Transverse colon (tissue), 4 donors: ENCODE measurements at regions not wholly inside any gene's neighbourhood (a gene's known extent, or its start where the extent isn't known, plus 50 kb on each side); places are given as distances from the start of the nearest gene placed in this dataset.

Experiments used
- DNase-seq: peaks from one replicate; pipeline ENCODE4 v3.0.0-alpha.2; 2019
- H3K27ac ChIP-seq, 4 donors: fragments of 200-600 bp; sonication (generic); 2 replicates each; pipeline ENCODE4 v1.5.1; 2016 to 2018; ENCODE audit warnings: inconsistent platforms in 4 of 4
- H3K27me3 ChIP-seq: fragments of 200-600 bp; sonication (generic); 2 replicates; pipeline ENCODE4 v1.5.1; 2017; ENCODE audit warnings: inconsistent platforms
- H3K36me3 ChIP-seq, 4 donors: fragments of 200-600 bp; sonication (generic); 2 replicates each; pipeline ENCODE4 v1.5.1; 2017 to 2019; ENCODE audit warnings: inconsistent platforms in 4 of 4
- H3K4me1 ChIP-seq, 4 donors: fragments of 200-600 bp; sonication (generic); 2 replicates each; pipeline ENCODE4 v1.5.1; 2017 to 2020; ENCODE audit warnings: inconsistent platforms in 4 of 4
- H3K4me3 ChIP-seq, 4 donors: fragments of 200-600 bp; sonication (generic); 1 replicate in 1 of 4; 2 replicates in 3 of 4; pipeline versions ENCODE4 v1.5.1 to v1.6.1; 2017 to 2019; ENCODE audit warnings: inconsistent platforms in 4 of 4
- H3K9me3 ChIP-seq, 2 donors: fragments of 200-600 bp; sonication (generic); 2 replicates each; pipeline ENCODE4 v1.5.1; 2017 to 2019; ENCODE audit warnings: inconsistent platforms in 2 of 2
- CTCF ChIP-seq, 5 experiments: fragments of 200-600 bp in 3 of 5; fragments of 450-650 bp in 2 of 5; sonication (generic) in 3 of 5; IDR thresholded peaks; 1 replicate in 2 of 5; 2 replicates in 3 of 5; pipeline ENCODE4 v1.5.1; 2016 to 2017; ENCODE audit warnings: antibody characterized with exemption in 5 of 5, inconsistent platforms in 3 of 5, mild to moderate bottlenecking in 2 of 5, moderate library complexity in 1 of 5
- EP300 ChIP-seq: sonication (generic); formaldehyde crosslinking; IDR thresholded peaks from one replicate; pipeline ENCODE4 v1.6.1; 2017; ENCODE audit warnings: antibody characterized with exemption, low read depth
- POLR2A ChIP-seq: fragments of 450-650 bp; IDR thresholded peaks from one replicate; pipeline ENCODE4 v1.6.1; 2016; ENCODE audit warnings: antibody characterized with exemption, mild to moderate bottlenecking, moderate library complexity
- POLR2AphosphoS5 ChIP-seq, 3 donors: sonication (generic); formaldehyde crosslinking; IDR thresholded peaks; one replicate each; pipeline ENCODE4 v1.6.1; 2016; ENCODE audit warnings: antibody characterized with exemption in 3 of 3
- WGBS, 2 donors: methylation state at CpG; one replicate each; pipeline ENCODE4 v1.1.5; 2018; ENCODE audit warnings: low coverage in 1 of 2; 5-methylcytosine and 5-hydroxymethylcytosine counted together
- in situ Hi-C, 4 donors: fragments of 200-750 bp; cut with MboI; loops; one replicate each; pipeline versions ENCODE4 v1.15.0 to v1.15.1; 2017; ENCODE audit warnings: low sequenced_read_pairs in 3 of 4, low pct_ligation_motif_present in 1 of 4, low pct_unique_long_range_greater_than_20kb in 1 of 4
- intact Hi-C: fragments of 100-400 bp; cut with DNase I; formaldehyde crosslinking; loops from one replicate; pipeline ENCODE4 v1.15.1; 2023; ENCODE audit warnings: low total_unique reads

GRCh38 chr10:23965123-23965522, 243.8 kb upstream of the KIAA1217 start:
- intact Hi-C loops (no loop called here), in situ Hi-C loops (no loop called here)
- no peak for DNase-seq
- WGBS, 2 donors: 82% methylated on average over 5 of the region's 5 CpGs; no CpG with 5 or more reads in 1 of the 2 donors
- Histone ChIP-seq H3K27me3 (no peaks in the 10 kb centered on the region), H3K4me3 (no peak overlapping the region), H3K36me3 (no peaks in the 10 kb centered on the region), H3K9me3 (no peaks in the 10 kb centered on the region), H3K27ac (no peak overlapping the region), H3K4me1 (no peaks in the 10 kb centered on the region)
- no peak for TF ChIP-seq CTCF (IDR thresholded peaks at IDR 0.05)
- no peak for TF ChIP-seq POLR2AphosphoS5 (IDR thresholded peaks at IDR 0.05)
- no peak for TF ChIP-seq EP300

GRCh38 chr10:23965880-23966279, 243.1 kb upstream of the KIAA1217 start:
- in situ Hi-C loops: no loop called here
- WGBS, 2 donors: 65% methylated on average over 1 of the region's 1 CpG; no CpG with 5 or more reads in 1 of the 2 donors
- intact Hi-C loops: no loop called here

GRCh38 chr10:23966504-23967051, 242.4 kb upstream of the KIAA1217 start:
- Histone ChIP-seq H3K9me3 (no peaks in the 10 kb centered on the region), H3K4me1 (no peaks in the 10 kb centered on the region), H3K4me3 (no peak overlapping the region), H3K27ac (no peak overlapping the region), H3K27me3 (no peaks in the 10 kb centered on the region), H3K36me3 (no peaks in the 10 kb centered on the region)
- no peak for DNase-seq
- TF ChIP-seq CTCF (IDR thresholded peaks at IDR 0.05) (no peak), POLR2A (no peak), EP300 (no peak), POLR2AphosphoS5 (IDR thresholded peaks at IDR 0.05) (no peak)
- intact Hi-C loops: no loop called here
- in situ Hi-C loops: no loop called here
- 33 to 42% methylated on average over 1 to 3 of the region's 3 CpGs for WGBS, 2 donors

More at GRCh38 chr10:23965880-23966279, 243.1 kb upstream of the KIAA1217 start:
- Histone ChIP-seq H3K4me3 (no peak overlapping the region), H3K4me1 (no peaks in the 10 kb centered on the region), H3K9me3 (no peaks in the 10 kb centered on the region), H3K27ac (no peak overlapping the region), H3K27me3 (no peaks in the 10 kb centered on the region), H3K36me3 (no peaks in the 10 kb centered on the region)
- TF ChIP-seq POLR2AphosphoS5 (IDR thresholded peaks at IDR 0.05): no peak
- no peak for TF ChIP-seq EP300
- no peak for TF ChIP-seq POLR2A
- TF ChIP-seq CTCF (IDR thresholded peaks at IDR 0.05): no peak
- DNase-seq: no peak

- 43 to 58% methylated on average over 4 of the region's 4 CpGs for WGBS, 2 donors
- H3K4me3 ChIP-seq: no peak overlapping the region
- H3K36me3 ChIP-seq: no peaks in the 10 kb centered on the region
- H3K4me1 ChIP-seq: no peaks in the 10 kb centered on the region
- no peak for TF ChIP-seq POLR2AphosphoS5 (IDR thresholded peaks at IDR 0.05)
- no peak for TF ChIP-seq CTCF (IDR thresholded peaks at IDR 0.05)
- no peak for TF ChIP-seq POLR2A
- TF ChIP-seq EP300: no peak
- no peak for DNase-seq
- in situ Hi-C loops (no loop called here), intact Hi-C loops (no loop called here)
- H3K9me3 ChIP-seq: no peaks in the 10 kb centered on the region
- no peak overlapping the region for H3K27ac ChIP-seq
- H3K27me3 ChIP-seq: no peaks in the 10 kb centered on the region
Observed at GRCh38 chr10:23968301-23968700, 240.6 kb upstream of the KIAA1217 start.
